H1 (cell line): ENCODE measurements at regions not wholly inside any gene's neighbourhood (a gene's known extent, or its start where the extent isn't known, plus 50 kb on each side); places are given as distances from the start of the nearest gene placed in this dataset.

Experiments used
- CBX8 ChIP-seq: fragments of 300-800, 300-1000 bp; sonication (generic); IDR thresholded peaks from 2 replicates; pipeline ENCODE4 v1.7.1; 2016; ENCODE audit warnings: low read depth, low read length, borderline replicate concordance
- CHD7 ChIP-seq: fragments of 300-600 bp; sonication (generic); IDR thresholded peaks from 2 replicates; pipeline ENCODE4 v1.7.1; 2012; ENCODE audit warnings: low read length, moderate library complexity, mild to moderate bottlenecking, inconsistent platforms; ENCODE audit not compliant: insufficient replicate concordance
- EP300 ChIP-seq, 2 experiments: IDR thresholded peaks; 1 replicate in 1 of 2; 2 replicates in 1 of 2; pipeline ENCODE4 v1.6.1; 2011 to 2012; ENCODE audit warnings: low read depth in 2 of 2, low read length in 2 of 2, mild to moderate bottlenecking in 2 of 2, borderline replicate concordance in 1 of 2, inconsistent platforms in 1 of 2, moderate library complexity in 1 of 2
- FOSL1 ChIP-seq: IDR thresholded peaks from 2 replicates; pipeline ENCODE4 v1.6.1; 2011; ENCODE audit warnings: mild to moderate bottlenecking, low read depth, low read length, moderate library complexity; ENCODE audit not compliant: insufficient read depth
- HDAC6 ChIP-seq: IDR thresholded peaks from one replicate; pipeline ENCODE4 v1.7.1; 2012; ENCODE audit warnings: low read depth, mild to moderate bottlenecking, inconsistent platforms, low read length, moderate library complexity
- NRF1 ChIP-seq: IDR thresholded peaks from 2 replicates; pipeline ENCODE4 v1.6.1; 2011; ENCODE audit warnings: mild to moderate bottlenecking, low read depth, low read length, improper control_type of control experiment
- POLR2A ChIP-seq, 2 experiments: IDR thresholded peaks; 1 replicate in 1 of 2; 2 replicates in 1 of 2; pipeline ENCODE4 v1.6.1; 2011; ENCODE audit warnings: low read depth in 2 of 2, low read length in 2 of 2, mild to moderate bottlenecking in 2 of 2; ENCODE audit errors: control extremely low read depth in 1 of 2
- POU5F1 ChIP-seq: IDR thresholded peaks from 2 replicates; pipeline ENCODE4 v1.6.1; 2011; ENCODE audit warnings: low read depth, mild to moderate bottlenecking, low read length, moderate library complexity
- RAD21 ChIP-seq, 2 experiments: IDR thresholded peaks in 1 of 2; conservative IDR thresholded peaks in 1 of 2; 2 replicates each; pipeline ENCODE4 v1.6.1; 2011; ENCODE audit warnings: low read depth in 2 of 2, low read length in 2 of 2, improper control_type of control experiment in 1 of 2, inconsistent platforms in 1 of 2, mild to moderate bottlenecking in 1 of 2, moderate library complexity in 1 of 2
- SIRT6 ChIP-seq: IDR thresholded peaks from one replicate; pipeline ENCODE4 v1.7.1; 2012; ENCODE audit warnings: low read length, inconsistent platforms
- SP1 ChIP-seq: IDR thresholded peaks from 2 replicates; pipeline ENCODE4 v1.6.1; 2011; ENCODE audit warnings: low read depth, low read length
- TCF12 ChIP-seq: IDR thresholded peaks from 2 replicates; pipeline ENCODE4 v1.6.1; 2011; ENCODE audit warnings: low read depth, mild to moderate bottlenecking, low read length
- YY1 ChIP-seq: IDR thresholded peaks from 2 replicates; pipeline ENCODE4 v1.6.1; 2011; ENCODE audit warnings: low read depth, mild to moderate bottlenecking, low read length

- no peak for TF ChIP-seq CHD7
- no peak for TF ChIP-seq NRF1
- no peak for TF ChIP-seq SP1
- no peak for TF ChIP-seq SIRT6
- TF ChIP-seq FOSL1: no peak
- TF ChIP-seq CBX8: no peak
- no peak for TF ChIP-seq EP300 (IDR thresholded peaks at IDR 0.05; ENCODE audit: borderline replicate concordance in 1 of 2, low read depth in 2 of 2, low read length in 2 of 2)
- no peak for TF ChIP-seq POU5F1
- TF ChIP-seq HDAC6: no peak
- TF ChIP-seq RAD21 (IDR thresholded peaks at IDR 0.05 in 1 of 2, conservative IDR thresholded peaks at IDR 0.05 in 1 of 2; ENCODE audit: low read depth in 2 of 2, low read length in 2 of 2): no peak
- TF ChIP-seq TCF12: no peak
- TF ChIP-seq POLR2A (IDR thresholded peaks at IDR 0.05; ENCODE audit: control extremely low read depth in 1 of 2, low read depth in 2 of 2, low read length in 2 of 2): no peak
- no peak for TF ChIP-seq YY1
Observed at GRCh38 chr6:6785163-6785521, 196.6 kb downstream of the LY86 start (continued).
